Inflammatory macrophage (primary cell): ENCODE measurements at regions not wholly inside any gene's neighbourhood (a gene's known extent, or its start where the extent isn't known, plus 50 kb on each side); places are given as distances from the start of the nearest gene placed in this dataset.
"Not testable (repeated sequence)": the region's sequence is repeated elsewhere in the genome, so short reads cannot be mapped to it uniquely, and the experiment has no call there.

Source experiments
- DNase-seq, 2 donors: peaks; one replicate each; pipeline ENCODE4 v3.0.0-alpha.2; 2020 to 2022

GRCh38 chr3:88979760-88980159 is 127.7 kb upstream of the EPHA3 start:
- no peak for DNase-seq

DNA sequence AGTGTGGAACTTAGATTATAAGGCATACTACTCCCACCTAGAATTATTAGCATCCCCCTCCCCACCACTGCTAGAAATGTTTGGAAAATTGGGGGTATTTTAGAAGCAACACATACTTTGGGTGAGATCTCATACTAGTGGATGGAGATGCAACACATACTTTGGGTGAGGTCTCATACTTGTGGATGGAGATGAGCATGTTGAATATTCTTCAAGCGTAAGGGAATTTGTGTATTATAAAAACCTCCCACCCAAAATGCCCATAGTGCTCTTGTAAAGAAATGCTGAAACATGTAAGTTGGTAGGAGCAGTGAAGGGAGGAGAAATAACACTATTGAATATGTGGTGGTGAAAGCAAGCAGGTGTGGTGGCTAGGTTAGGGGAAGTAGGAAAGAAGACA is 124.0 kb upstream of the EPHA3 start:
- DNase-seq, result no peak

- no peak for DNase-seq
These were observed 123.2 kb upstream of the EPHA3 start for GRCh38 chr3:88984256-88984655.

DNA sequence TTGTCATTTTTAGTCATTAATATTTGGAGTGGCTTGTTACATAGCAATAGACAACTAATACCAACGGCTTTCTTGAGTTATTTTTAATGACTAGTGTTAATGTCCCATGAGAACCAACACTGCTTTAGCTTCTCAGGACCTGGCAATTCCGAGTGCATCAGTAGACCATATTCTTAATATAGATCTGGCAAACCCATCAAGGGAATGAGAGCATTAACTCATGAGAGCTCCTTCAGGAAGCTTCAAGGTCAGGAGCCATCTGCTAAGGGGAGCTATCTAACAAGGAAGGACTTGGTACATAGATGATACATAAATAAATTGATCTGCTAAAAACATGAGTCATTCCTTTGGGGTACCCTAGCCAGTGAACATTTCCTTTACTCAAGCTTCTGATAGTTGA is 122.6 kb upstream of the EPHA3 start:
- DNase-seq, result no peak

- no peak for DNase-seq
These were observed 121.9 kb upstream of the EPHA3 start for GRCh38 chr3:88985491-88985890.

- no peak for DNase-seq
These were observed 120.6 kb upstream of the EPHA3 start for GRCh38 chr3:88986834-88987233.

GRCh38 chr3:88987776-88988175 is 119.6 kb upstream of the EPHA3 start:
- no peak for DNase-seq

DNA sequence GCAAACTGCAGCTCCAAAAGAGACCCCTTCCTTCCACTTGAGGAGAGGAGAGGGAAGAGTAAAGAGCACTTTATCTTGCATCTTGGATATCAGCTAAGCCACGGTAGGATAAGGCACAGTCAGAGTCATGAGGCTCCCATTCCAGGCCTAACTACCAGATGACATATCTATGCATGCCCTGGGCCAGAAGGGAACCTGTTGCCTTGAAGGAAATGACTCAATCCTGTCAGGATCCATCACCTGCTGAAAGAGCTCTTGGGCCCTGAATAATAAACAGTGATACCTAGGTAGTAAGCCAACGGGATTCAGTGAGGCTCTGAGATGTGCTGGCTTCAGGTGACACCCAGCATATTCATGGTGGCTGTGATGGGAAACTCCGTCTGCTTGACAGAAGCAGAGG is 118.5 kb upstream of the EPHA3 start:
- no peak for DNase-seq

- DNase-seq, result no peak
These were observed 115.9 kb upstream of the EPHA3 start for GRCh38 chr3:88991496-88991895.

- no peak for DNase-seq
These were observed 110.7 kb upstream of the EPHA3 start for GRCh38 chr3:88996691-88997090.

GRCh38 chr3:88997260-88997659 is 110.2 kb upstream of the EPHA3 start:
- DNase-seq, result no peak

DNA sequence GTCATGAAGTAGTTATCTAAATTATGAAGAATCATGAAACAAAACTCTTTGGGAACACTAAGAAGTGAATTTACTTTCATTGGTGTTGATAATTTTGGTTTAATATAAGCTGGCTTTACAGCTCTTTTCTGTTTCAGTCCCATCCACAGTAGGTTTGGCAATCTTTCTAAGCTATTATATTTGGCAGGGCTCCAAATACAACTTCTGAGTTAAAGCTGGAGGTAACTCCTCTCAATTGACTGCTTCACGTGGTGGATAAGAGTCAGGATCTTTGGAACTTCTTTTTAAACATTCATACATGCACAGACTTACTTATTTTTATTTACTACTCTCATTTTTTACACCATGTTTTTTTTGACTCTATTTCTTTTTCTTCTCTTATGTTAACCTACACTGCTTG is 106.5 kb upstream of the EPHA3 start:
- no peak for DNase-seq

- DNase-seq, result no peak
These were observed 105.2 kb upstream of the EPHA3 start for GRCh38 chr3:89002191-89002590.

DNA sequence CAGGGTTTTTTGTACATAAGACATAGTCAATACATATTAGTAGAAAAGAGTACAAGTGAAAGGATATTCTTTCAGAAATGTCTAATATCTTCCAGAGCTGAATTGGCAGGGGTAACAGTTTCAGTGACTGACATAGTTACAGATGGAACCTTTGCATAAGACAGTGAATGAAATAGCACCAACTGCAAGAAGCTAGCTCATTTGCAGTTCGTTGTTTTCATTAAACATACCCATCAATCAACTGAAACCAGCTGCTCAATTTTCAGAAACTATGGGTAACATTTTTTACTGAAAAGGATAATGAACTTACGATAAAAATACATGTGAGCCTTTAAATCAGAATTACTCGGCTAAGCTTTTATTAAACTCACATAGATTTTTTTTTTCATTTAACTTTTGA is 93.9 kb upstream of the EPHA3 start:
- DNase-seq, result no peak

DNA sequence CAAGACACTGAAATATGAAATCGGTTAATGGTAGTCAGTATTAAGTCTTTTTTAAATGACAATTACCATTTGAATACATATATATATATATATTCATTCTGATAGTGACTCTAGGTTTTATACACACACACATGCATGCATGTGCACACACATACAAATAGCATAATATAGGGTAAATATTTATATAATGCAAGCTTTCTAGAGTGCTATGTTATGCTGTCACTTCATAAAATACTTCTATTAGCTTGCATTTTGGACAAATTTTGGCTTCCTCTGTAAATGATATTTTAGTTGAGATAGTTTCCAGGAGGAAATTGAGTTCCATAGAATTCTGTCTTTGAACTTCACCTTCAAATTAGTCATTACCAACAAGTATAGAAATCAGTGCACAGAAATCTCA is 89.9 kb upstream of the EPHA3 start:
- no peak for DNase-seq

GRCh38 chr3:89025185-89025584 is 82.2 kb upstream of the EPHA3 start:
- no peak for DNase-seq

- no peak for DNase-seq
These were observed 74.9 kb upstream of the EPHA3 start for GRCh38 chr3:89032346-89033013.

DNA sequence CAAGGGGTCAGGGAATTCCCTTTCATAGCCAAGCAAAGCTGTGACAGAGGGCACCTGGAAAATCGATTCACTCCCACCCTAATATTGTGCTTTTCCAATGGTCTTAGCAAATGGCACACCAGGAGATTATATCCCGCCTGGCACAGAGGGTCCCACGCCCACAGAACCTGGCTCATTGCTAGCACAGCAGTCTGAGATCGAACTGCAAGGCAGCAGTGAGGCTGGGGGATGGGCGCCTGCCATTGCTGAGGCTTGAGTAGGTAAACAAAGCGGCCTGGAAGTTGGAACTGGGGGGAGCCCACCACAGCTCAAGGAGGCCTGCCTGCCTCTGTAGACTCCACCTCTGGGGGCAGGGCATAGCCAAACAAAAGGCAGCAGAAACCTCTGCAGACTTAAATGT is 72.7 kb upstream of the EPHA3 start:
- DNase-seq, result not testable (repeated sequence)

GRCh38 chr3:89038869-89039268 is 68.6 kb upstream of the EPHA3 start:
- no peak for DNase-seq

GRCh38 chr3:89042236-89042835 is 65.1 kb upstream of the EPHA3 start:
- no peak for DNase-seq

GRCh38 chr3:89043406-89043932 is 64.0 kb upstream of the EPHA3 start:
- no peak for DNase-seq

- no peak for DNase-seq
These were observed 60.8 kb upstream of the EPHA3 start for GRCh38 chr3:89046661-89047060.

GRCh38 chr3:89049119-89049518 is 58.3 kb upstream of the EPHA3 start:
- no peak for DNase-seq

- DNase-seq, result no peak
These were observed 55.0 kb upstream of the EPHA3 start for GRCh38 chr3:89052386-89052785.

DNA sequence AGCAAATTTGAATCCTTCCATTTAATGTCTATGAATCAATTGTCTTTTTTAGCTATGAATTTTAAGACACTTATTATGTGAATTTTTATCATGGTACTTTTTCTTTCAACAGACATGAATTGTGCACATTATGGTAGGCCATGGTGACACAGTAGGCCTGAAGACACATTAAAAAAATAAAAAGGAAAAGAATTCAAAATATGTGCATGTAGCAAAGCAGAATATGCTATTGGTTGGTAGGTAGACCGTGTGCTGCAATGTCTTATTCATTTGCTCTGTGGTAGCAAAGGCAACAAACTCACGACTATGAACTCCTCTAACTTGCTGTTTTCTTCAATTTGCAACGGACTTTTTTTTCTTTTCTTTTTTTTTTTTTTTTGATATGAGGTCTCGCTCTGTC is 50.0 kb upstream of the EPHA3 start:
- DNase-seq, result no peak
